GM19043 (cell line): ENCODE measurements at regions not wholly inside any gene's neighbourhood (a gene's known extent, or its start where the extent isn't known, plus 50 kb on each side); places are given as distances from the start of the nearest gene placed in this dataset.
"Not testable (repeated sequence)": the region's sequence is repeated elsewhere in the genome, so short reads cannot be mapped to it uniquely, and the experiment has no call there.

Experiments used
- ATAC-seq: cut with Tn5 transposase; IDR thresholded peaks from one replicate; pipeline ENCODE4 v1.9.1; 2021; ENCODE audit warnings: low read depth; ENCODE audit not compliant: unreplicated experiment

- no peak for ATAC-seq
These were observed 586.3 kb downstream of the ADGRL2 start for GRCh38 chr1:82387012-82387366.

DNA sequence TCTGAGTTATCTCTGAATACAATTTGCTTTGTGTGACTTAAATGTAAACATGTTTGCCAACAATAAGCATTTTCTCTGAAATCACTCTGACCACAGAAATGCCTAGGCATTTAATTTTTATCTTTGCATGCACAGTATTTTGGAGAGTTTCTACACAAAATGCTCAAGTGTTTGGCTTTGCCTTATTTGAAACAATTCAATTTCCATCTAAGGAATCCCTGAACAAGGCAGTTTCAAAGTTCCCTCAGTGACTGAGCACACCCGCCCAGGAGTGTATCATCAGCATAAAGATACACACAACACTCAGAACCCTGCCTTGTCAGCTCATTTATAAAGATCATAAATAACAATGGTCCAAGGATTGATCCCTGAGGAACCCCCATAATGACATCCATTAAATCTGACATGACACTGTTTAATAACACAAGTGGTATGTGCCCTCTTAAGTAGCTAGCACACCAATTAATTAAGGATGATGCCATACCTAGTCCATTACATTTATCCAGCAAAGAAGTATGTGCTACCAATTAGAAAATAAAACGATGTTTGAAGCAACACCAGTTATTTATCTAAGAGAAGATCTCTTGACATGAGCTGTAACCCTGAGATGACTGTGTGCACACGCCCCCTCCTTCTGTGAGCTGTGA lies 585.8 kb downstream of the ADGRL2 start:
- ATAC-seq = no peak

- ATAC-seq = no peak
These were observed 584.0 kb downstream of the ADGRL2 start for GRCh38 chr1:82384776-82385175.

DNA sequence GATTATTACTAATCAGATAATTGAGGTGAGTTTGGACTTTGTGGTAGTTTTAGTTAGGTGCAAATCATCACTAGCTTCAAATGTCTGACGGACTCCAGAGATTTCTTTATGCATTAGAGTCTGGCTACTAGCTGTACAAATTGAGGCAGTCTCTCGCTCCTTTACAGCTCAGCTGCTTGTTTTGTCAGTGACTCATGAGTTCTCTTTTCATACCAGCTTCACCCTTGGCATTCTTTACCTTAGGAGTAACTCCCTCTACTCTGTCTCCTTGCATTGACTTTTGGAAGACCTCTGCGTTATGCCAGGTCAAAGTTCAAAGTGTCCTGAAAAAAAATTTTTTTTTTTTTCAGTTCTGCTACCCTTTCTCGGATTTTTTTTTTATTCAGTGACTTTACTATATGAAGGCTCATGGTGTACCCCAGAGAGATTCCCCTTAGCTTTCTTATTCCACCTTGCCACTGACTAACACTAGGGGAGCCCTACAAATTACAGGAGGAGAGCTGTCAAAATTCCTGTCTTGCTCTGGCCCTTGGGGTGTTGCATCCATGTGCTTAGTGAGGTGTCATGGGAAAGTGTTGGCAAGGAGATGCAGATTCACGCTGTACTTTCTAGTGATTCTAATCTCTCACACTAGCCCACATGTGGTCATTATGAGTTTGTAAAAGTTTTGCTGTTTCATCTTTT lies 576.6 kb downstream of the ADGRL2 start:
- ATAC-seq = no peak

DNA sequence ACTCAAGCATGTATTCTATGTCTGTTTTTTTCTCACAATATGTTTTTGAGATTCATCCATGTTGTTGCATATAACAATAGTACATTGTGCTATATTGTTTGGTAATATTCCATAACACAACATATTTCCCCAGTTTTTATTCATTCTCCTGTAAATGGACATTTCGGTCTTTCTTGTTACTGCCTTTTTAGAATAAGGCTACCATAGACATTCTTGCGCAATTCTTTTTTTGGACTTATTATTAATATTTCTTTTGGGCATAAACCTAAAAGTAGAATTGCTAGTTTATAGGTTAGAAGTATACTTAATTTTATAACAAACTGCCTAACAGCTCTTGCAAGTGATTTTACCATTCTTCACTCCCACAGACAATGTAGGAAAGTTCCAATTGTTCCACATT lies 573.0 kb downstream of the ADGRL2 start:
- no peak for ATAC-seq

DNA sequence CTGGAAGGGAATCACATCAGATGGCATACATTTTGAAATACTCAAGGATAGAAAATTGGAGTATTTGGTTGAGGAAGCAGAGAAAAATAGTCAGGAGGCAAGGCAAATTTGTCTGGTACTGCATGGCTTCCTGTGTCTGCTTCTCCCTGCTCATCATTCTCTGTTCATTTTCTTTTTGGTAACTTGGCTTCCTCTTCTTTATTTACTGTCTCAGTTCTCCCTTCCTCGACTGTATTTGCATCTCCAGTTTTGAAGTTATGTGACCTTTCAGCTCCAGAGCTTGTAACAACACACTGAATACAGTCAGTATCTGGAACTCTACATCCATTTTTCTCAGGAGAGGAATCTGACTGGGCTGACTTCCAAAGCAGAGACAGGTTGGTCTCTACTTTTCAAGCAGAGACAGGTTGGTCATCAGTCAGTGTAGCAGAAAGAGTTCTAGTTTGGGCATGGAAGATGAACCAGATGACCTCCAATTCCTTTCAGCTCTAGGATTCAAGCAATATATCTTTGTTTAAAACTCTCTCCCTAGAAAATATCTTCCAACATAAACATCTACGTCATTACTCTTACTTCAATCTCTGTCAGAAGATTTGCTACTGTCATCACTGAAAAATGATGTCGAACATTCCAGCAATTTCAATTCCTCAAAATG lies 571.2 kb downstream of the ADGRL2 start:
- no peak for ATAC-seq

- ATAC-seq = no peak
These were observed 566.7 kb downstream of the ADGRL2 start for GRCh38 chr1:82367456-82367855.

GRCh38 chr1:82366689-82367088 lies 566.0 kb downstream of the ADGRL2 start:
- ATAC-seq = no peak

- not testable (repeated sequence) for ATAC-seq
These were observed 558.8 kb downstream of the ADGRL2 start for GRCh38 chr1:82359541-82359940.

- ATAC-seq = not testable (repeated sequence)
These were observed 558.0 kb downstream of the ADGRL2 start for GRCh38 chr1:82358706-82359105.

- not testable (repeated sequence) for ATAC-seq
These were observed 553.8 kb downstream of the ADGRL2 start for GRCh38 chr1:82354546-82354945.

DNA sequence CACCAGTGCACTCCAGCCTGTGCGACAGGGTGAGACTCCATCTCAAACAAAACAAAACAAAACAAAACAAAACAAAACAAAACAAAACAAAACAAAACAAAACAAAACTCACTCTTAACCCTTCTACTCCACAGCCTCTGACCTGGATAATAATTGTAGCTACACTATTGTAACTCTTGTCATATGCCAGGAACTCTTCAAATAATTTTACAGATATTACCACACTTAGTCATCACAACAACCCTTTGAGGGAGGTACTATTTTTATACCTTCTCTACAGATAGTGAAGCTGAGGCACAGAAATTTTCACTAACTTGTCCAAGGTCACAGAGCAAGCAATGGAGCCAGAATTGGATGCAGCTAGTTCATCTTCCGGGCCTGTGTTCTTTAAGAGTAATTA lies 547.8 kb downstream of the ADGRL2 start:
- no peak for ATAC-seq

DNA sequence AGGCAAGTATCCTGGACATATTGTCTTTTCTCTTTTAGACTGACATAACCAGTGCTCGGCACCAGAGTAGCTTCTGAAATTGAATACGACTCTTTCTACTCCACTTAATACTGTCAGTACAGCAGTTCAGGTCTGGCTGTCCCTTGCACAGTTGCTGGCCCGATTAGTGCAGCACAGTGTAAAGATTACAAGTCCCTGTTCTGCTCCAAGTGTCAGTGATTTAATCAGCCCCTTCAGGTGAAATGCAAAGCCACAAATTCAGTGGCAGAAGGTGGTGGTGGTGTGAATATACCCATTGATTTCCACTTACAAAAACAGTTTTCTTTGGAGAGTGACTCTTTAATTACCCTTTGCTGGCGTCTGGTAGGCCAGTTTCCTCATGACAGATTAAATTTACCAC lies 545.4 kb downstream of the ADGRL2 start:
- no peak for ATAC-seq

DNA sequence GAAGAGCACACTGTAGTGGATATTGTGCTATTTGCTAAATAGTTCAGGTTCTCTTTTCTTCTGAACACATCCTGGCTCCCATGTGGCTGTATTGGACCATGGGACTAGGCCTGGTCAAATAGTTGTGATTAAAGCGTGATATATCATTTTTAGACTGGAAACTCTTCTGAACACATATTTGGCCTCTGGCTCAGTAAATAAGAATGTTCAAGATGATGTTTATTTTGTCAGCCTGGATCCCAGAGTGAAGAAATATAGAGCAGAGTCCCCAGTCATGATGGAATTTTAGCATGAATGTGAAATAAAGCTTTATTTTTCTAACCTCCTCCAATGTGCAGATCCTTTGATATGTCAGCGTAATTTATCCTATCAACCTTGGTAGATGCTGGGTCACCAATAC lies 542.6 kb downstream of the ADGRL2 start:
- ATAC-seq = no peak

DNA sequence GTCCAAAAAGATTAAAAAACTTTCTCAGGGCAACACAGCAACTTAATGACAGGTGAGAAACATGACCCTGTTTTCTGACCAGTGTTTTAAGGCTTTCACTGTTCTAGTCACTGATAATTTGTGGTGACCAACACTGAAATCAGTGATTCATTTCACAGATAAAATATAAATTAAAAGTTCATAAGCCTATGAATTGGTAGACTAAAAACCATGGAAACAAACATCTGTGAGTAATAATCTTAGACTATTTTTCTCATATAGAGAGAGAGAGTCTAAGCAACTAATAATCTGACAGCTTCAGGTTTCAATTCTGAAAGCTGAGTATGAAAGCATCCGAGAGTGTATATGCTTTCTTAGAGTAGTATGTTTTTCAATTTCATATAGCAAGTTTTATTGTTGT lies 536.9 kb downstream of the ADGRL2 start:
- no peak for ATAC-seq

DNA sequence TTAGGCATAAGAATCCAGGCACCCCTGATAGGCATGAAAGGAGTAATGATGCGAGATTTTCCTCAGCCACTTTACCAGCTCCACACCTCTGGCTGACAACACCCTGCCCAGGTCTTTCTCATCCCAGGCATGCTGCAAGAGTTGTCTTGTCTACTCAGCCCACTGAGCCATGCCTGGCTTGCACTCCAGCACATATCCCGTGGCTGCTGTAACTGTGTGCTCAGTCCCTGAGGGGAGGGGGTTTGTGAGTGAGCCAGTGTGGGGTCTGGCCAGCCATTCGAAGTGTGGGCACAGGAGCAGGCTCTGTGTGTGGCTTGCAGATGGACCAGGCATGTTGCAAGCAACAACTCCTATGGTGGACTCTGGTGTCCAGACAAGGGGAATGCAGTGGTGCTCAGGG lies 529.6 kb downstream of the ADGRL2 start:
- ATAC-seq = no peak

GRCh38 chr1:82329226-82329625 lies 528.5 kb downstream of the ADGRL2 start:
- ATAC-seq = no peak

DNA sequence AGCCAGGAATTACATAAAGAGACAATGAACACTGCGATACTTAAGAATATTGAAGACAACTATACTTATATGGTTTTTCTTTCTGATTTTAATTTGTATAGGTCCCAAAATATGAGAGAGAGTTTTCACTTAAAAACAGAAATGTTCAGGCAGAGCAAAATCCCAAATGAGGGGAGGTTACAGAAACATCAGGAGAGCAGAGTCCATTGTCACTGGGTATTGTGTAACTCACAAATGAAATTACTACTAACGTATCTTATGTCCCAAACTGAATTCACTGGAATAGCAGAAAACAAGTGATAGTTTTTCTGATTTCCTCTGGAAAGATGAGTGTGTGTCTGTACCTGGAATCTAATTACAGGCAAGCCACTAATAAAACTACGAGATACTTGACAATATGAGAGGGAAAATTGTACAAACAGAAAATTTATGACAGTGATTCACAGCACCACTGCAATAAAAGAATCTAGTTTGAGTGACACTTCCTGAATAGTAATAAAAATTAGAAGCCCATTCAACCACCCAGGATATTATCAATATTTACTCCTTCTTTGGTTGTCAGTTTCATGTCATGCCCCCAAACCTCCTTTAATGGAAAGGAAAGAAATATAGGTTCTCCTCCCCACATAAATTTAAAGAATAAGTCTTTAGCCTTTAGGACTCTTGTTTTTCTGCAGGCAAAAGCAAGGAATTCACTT lies 522.6 kb downstream of the ADGRL2 start:
- no peak for ATAC-seq

DNA sequence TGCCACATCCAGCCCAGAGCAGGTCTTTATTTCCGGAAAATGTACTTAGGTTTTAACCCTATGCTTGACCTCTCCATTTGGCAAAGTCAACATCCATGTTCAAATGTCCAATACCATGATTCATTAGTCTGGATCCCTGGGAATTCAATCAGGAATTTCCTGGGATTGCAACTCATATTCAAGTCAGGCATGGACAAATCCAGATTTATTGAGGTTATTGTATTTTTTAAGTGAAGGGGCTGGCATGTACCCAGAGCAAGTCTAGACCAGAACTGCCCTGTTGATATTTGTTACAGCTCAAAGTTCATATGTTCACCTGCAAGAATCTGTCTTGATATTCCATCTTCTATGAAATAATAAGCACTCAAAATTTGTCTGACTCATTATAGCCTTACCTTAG lies 521.1 kb downstream of the ADGRL2 start:
- ATAC-seq = no peak

DNA sequence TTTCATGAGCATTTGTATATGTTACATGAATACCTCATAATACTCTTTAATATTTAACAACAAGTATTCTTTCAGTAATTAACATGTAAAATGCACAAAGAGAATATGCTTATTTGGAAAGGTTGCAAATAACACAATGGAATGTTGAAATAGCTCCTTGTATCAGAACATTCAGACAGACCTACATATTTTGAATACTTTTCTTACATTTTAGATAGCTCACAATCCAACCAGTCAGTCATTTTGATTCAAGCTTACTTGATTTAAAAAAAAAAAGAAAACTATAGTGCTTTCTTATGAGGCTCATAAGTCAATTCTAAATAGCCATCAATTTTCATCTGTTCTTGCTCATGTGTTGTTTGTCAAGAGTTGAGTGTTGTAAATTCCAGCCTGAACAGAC lies 518.8 kb downstream of the ADGRL2 start:
- no peak for ATAC-seq

GRCh38 chr1:82318921-82319320 lies 518.2 kb downstream of the ADGRL2 start:
- no peak for ATAC-seq
